HK-2 (cell line): ENCODE measurements at regions not wholly inside any gene's neighbourhood (a gene's known extent, or its start where the extent isn't known, plus 50 kb on each side); places are given as distances from the start of the nearest gene placed in this dataset.
"Not testable (repeated sequence)": the region's sequence is repeated elsewhere in the genome, so short reads cannot be mapped to it uniquely, and the experiment has no call there.

Source experiments
- DNase-seq: peaks from one replicate; pipeline ENCODE4 v3.0.0-alpha.2; 2018; ENCODE audit not compliant: unreplicated experiment

DNA sequence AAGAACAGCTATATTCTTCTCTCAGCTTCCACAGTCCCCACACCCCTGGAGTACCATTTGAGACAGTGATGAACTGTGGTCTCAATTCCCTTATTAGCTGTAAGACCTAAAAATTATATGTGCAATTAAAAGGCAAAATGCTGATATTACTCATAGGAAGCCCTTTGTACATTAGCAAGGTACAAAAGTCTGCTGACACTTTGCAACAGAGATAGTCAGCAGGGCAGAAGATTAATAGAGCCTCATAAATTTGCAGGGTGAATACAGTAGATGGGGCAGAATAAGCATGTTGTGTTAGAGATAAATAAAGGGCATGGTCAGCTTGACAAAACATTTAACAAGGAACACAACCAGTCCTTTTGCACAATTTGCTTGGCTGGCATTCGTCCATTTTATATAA is 210.0 kb upstream of the OBI1 start:
- DNase-seq: no peak

DNA sequence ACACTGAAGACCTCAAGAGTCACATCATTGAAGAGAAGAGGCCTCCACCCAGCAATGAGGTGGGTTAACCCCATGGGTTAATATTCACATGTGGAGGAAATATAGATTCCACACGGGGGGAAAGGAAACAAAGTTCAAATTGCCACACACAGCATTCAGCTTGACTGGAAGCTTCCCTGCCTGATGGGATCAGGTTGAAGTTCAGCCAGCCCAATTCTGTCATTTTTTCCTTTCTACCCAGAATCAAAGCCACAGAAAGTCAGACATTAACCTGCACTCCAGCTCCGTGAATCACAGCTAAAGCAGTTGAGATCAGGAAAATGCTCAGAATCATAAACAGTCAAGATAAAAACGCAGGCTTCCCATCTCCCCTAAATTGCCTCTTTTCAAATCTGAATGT is 208.7 kb upstream of the OBI1 start:
- DNase-seq: no peak

DNA sequence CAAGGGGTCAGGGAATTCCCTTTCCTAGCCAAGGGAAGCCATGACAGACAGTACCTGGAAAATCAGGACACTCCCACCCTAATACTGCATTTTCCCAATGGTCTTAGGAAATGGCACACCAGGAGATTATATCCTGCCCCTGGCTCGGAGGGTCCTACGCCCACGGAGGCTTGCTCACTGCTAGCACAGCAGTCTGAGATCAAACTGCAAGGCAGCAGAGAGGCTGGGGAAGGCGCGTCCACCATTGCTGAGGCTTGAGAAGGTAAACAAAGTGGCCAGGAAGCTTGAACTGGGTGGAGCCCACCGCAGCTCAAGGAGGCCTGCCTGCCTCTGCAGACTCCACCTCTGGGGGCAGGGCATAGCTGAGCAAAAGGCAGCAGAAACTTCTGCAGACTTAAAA is 207.1 kb upstream of the OBI1 start:
- DNase-seq: not testable (repeated sequence)

DNA sequence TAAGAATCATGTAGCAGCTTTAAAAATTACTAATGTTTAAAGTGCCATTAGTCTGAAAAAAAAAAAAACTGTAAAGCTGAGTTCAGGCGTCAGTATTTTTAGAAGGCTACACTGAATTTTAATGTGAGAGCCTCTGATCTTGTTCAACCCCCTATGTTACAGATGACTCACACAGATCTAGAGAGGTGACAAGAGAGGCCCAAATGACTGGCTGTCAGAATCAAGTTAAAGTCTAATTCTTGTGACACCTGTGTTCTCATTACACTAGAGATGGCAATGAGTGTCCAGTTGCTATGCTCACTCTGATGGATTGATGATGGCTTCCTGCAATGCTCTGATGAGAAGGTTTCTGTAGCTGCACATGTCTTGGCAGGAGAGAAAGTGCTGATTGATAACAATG is 203.5 kb upstream of the OBI1 start:
- no peak for DNase-seq

DNA sequence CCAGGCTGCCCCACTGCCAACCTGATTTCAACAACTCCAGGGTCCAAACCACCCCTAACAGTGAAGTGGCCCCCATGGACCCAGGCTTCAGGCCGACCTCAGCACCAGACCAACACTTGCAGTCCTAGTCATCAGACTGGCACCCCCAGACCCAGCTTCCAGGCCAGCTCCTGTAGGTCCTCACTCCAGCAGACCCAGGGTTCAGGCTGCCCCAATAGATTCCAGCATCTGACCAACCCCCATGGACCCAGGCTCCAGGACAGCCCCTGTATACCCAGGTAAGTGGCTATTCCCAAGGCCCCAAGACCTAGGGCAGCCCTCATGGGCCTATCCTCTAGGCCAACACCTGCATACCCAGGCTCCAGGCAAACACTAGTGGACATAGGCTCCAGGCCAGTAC is 193.8 kb upstream of the OBI1 start:
- DNase-seq: no peak

DNA sequence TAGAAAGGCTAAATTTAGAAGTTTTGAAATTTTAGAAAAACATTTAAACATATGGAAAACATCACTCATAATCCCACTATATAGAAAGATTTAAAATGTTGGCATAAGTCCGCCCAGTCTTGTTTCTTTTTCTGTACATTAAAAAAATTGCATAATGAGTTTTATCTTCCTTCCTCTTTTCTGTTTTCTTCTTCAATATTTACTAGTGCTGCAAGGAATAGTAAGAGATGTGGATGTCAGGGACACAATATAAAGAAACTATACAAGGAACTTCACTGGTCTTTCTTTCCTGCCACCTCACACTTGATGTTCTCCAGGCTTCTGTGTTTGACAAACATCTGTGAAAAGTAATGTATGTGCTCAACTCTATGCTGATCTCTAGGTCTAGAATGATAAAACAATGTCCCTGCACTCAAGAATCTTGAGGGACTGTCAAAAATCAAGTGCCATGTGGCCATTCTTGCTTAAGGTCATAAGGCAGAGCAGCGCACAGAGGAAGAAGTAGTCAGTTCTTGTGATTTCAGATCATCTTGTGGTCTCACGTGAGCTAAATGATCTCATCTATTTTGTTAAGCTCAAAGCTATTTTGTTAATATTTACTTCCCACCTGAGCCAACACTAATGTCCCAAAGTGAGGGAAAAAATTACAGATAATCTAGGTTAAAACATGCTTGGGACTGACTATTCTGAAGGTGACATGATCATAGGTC is 186.9 kb upstream of the OBI1 start:
- no peak for DNase-seq

DNA sequence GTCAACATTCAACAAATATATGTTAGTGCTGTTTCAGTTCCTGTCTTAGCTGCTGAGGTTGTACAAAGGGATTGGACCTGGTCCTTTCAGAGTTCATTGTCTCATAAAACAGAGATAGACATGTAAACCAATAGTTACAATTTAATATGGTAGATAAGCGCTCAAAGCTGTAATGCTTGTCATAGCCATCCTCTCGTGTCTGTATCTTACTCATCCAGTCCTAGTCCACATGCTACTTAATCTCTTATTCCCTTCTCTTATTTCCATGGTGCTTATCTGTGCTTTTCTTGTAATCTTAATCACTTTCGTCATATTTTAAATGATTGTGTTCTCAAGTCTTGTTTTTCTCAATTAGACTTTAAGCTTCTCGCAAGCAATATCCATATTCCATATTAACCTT is 185.2 kb upstream of the OBI1 start:
- DNase-seq: no peak

DNA sequence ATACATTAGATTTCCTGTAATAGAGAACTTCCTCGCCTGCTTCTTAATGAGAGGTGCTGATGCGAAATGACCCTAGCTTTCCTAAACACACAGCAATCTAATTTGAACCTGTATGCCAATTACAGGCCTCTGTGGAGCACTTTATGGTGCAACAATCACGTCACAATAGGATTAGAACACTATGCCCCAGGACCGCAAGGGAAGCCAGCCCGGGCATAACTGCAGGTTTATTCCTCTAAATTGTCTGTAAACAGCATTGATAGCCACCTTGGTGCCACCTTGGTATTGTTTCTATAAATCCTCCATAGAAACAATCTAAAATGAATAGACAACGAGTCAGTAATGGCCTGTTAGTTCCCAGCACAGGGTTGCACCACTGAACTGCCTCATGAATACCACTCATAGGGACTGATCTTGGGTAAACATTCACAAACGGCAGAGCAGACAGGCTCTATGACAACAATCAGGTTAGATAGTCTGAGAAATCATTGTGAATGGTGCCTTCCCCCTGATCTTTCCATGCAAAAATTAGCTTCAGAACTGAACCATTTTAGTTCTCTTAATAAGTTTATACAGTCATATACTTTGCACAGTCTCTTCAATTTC is 182.5 kb upstream of the OBI1 start:
- DNase-seq: no peak

DNA sequence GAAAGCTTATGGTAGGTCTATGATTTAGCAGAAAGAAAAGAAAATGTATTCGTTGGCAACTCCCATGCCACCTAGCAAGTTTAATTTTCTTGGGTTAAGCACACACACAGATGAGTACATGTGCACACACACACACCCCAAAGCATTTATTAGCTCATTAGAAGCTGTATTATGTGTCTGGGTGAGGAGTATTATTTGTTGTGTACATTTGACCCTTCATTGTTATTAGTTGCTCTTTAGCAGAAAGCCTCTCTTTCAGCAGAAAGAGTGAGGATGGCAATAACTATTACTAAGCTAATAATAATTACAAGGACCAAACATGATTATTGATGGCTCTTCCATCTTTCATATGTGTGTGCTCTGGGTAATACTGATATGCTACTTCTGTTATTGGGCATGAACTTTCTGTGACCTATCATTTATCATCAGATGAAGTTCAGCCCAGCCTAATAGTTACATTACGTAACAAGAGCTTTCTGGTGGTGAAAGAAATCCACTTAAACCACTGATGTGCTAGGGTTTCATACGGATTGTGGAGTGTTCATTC is 177.4 kb upstream of the OBI1 start:
- DNase-seq: no peak

DNA sequence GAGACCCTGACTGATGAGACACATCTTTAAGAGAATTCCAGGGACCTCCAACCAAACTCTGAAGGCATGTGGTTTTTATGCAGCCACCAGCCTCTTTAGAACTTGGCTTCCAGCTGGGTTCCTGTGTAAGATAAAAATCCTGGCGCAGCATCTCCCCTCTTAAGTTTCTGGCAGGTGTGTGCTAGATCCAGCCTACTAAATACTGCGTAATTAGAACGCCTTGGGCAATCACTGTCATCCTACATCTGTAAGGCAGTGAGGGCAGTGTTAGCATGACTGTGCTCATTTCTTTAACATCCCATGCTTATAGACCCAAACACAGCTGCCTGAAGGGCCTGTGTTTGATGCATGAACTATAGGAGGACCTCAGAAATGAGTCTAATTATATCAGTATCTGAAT is 173.5 kb upstream of the OBI1 start:
- no peak for DNase-seq

DNA sequence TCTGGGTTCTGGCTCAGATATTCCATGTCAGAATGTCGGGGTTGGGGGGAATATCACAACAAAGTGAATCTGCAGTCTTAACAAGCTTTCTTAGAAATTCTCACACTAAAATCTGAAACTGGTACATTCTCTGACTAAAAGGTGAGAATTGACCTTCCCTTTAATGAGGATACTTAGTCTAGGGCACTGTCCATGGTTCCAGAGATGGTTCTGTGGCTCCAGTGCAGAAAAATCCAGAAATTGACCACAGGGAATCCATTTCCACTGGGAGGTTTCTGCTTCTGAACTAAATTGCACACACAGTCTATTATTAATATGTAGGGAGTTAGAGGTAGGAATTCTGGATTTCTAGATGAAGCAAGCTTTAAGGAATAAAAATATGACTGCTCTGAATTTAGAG is 171.6 kb upstream of the OBI1 start:
- DNase-seq: no peak

DNA sequence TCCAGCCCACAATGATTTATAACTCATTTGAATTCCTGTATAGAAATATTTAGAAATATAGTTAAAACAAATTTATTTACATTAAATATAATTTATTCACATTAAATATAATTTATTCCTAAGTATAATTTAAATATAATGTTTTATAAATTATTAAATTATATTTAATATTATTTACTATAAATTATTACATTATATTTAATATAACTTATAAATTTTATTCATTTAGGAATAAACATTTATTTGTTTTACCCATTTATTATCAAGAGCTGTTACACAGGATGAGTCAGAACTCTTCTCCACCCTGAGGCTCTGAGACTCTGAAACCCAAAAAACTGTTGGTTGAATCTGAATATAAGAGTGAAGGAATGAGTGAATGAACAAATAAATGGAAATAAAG is 170.9 kb upstream of the OBI1 start:
- no peak for DNase-seq

DNA sequence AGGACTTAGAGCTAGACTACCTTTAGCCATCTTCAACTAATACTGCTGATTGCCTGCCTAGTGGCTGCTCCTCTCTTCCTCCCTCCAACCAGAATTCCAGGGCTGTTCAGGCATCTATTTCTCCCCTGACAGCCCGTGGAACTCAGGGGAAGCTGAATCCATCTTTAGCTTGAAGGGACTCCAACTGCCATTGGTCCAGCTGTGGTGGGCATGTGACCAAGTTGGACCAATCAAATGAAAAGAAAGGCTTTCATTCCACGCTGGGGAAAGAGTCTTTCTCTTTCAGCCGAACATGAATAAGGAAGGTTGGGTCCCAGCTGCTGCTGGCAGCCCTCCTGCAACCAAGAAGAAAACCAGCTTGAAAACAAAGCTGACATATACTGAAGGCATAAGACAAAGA is 168.5 kb upstream of the OBI1 start:
- DNase-seq: no peak

DNA sequence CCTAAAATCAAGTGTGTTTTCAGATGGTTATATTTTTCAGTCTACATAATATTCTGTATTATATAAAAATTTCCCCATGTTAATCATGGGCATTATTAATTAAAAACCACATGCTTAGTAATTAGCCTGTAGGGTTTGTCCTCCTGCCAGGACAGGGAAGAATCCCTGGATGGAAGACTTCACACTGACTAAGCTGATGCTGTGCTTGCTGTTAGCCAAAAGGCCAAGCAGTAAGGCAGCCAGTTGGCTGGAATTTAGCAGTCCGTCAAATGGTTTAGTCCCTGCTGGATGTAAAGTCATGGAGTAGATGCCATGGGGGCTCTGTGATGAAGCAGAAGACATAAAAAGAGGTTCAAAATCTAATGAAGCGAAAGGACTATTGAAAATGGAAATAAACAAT is 168.0 kb upstream of the OBI1 start:
- DNase-seq: no peak

DNA sequence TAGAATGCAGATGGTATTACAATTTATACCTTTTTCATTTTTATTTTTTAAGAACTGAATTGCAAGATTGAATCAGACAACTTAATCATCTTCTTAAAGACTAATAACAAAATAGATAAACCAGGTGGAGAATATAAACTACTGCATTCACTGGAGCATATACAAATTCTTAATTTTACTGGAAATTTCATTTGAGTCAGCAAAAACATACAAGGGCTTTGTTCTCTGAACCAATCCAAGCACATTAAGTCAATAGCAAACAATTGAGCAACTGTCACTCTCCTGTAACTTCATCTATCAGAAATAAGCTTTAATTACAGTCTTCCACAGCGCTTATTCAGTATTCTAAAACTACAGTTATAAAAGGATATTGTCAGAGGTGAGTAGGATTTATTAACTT is 167.4 kb upstream of the OBI1 start:
- no peak for DNase-seq

DNA sequence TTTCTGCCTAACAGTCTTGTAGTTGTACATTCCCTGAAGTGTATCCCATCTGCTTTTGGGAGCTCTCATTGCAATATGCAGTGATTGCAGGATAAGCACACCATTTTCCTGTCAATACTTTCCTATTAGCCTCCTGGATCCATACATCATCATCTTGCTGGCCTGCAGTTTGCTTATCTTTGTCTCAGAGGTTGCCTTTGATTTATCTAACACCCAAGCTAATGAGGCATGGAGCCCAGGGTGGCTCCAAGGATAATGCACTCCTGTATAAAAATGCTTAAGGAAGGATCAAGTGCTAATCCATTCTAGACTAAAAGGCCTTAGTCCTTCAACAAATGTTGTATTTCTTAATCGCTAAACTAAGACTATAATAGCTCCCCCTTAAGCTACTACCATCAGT is 161.6 kb upstream of the OBI1 start:
- DNase-seq: no peak

DNA sequence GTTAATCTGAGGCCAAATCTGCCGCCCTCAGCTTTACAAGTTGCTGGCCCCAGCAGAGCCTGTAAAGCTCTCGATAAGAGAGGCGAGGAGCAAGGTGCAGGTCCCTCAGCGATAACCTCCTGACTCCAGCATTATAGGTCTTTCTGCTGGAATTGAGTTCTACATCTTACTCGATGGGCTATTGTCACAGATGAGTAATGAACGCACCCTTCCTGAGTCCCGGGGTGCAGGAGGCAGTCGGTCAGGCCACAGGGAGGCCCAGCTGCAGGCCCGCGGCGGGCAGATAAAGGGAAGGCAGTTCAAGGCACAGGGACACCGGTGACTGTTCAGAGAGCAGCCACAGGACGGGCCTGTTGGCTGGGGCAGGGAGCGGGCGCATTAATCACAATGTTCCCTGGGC is 157.6 kb upstream of the OBI1 start:
- DNase-seq: no peak

DNA sequence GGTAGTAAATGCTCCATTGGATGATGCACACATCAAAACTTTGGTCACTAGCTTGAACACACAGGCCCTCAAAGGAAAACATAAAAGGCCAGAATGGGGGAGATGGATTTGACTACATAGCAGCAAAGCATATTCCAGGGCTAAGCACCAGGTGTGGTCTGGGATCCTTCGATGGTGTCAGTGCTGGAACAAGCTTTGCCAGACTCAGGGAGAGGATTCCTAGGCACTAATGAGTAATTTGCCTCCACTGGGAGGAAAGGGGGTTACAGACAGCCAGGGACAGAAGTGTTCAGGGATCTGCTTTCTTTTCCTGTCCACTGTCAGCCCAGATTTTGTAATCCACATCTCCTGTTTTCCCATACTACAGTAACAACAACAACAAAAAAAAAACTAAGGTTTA is 157.2 kb upstream of the OBI1 start:
- DNase-seq: no peak

DNA sequence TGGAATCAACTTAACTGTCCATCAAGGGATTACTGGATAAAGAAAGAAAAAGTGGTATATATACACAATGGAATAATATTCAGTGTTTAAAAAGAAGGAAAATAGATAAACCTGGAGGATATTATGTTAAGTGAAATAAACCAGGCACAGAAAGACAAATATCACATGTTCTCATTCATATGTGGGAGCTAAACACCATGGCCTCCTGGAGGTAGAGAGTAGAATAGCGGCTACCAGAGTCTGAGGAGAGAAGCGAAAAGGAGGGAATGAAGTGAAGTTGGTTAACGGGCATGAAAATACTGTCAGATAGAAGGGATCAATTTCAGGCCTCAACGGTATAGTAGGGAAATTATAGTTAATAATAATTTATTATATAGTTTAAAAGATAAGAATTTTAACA is 147.5 kb upstream of the OBI1 start:
- no peak for DNase-seq

DNA sequence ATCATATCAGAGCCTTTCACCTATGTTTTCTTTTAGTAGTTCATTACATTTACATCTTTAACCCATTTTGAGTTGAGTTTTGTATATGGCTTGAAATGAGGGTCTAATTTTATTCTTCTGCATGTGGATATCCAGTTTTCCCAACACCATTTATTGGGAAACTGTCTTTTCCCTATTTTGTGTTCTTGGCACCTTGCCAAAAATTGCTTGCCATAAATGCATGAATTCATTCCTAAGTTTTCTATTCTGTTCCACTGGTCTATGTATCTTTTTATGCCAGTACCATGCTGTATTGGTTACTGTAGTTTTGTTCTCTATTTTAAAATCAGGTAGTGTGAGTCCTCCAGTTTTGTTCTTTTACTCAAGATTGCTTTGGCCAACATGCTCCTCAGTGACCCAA is 144.0 kb upstream of the OBI1 start:
- DNase-seq: no peak

DNA sequence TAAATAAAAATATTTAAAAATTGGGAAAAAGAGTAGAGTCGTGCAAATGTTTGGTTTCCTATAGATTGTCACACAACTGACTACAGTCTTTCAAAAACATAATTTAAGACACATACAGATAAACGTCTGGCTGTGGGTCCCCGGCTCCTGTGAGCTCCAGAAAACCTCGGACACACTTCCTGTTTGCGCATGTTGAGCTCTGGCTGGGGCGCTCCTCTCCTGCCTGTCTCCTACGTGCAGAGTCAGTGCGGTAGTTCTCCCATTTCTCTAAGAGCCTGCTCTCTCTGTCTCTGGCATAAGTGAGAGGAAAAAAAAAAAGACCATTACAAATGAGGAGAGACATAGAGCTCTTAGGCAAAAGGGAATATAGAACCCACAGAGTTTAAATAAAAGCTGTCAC is 128.2 kb upstream of the OBI1 start:
- DNase-seq: no peak

DNA sequence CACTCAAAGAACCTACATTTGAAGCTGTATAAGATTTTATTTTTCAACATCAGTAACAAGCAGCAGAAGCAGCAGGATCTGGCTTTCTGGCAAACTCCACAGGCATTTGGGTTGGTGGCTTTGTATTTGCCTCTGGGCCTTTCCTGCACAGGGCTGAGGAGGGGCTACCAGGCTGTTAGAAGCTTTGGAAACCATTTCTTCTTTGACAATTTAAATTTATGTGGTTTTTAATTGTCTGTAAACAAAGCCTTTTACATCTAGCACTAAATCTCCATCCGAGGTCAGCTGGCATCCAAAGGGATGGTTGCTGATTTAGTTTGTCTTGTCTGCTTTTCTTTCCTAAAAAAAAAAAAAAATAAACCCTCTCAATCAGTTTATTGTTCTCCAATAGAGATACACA is 127.5 kb upstream of the OBI1 start:
- DNase-seq: no peak

DNA sequence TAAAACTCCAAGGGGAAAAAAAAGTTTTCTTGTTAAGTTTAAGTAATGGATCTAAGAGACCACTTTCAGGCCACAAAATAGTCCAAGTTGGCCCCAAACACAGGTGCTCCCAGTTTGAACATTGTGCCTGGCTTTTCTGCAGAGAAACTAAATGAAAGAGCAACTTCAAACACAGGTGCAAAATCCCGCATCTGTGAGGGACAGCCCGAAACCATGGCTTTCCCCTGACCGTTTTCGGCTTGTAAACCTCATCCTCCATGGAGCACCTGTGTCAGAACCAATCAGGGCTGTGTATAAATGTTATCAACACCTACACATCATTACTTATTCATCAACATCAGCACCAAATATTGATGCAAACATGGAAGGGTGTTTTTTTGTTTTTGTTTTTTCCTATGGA is 126.8 kb upstream of the OBI1 start:
- no peak for DNase-seq
